ENCODE measurements at regions not wholly inside any gene's neighbourhood (a gene's known extent, or its start where the extent isn't known, plus 50 kb on each side); places are given as distances from the start of the nearest gene placed in this dataset.
A peak's percentile ranks its signal among the peaks of the same experiment; 100 is the strongest.

GRCh38 chr6:94443701-94444100 lies 1024.3 kb upstream of the EPHA7 start:
- intact Hi-C loops (cut with DNase I) = no loop called here
- no peak for DNase-seq (ENCODE audit: low spot score)

- intact Hi-C loops (cut with DNase I) = no loop called here
- DNase-seq (ENCODE audit: low spot score) = no peak
Measured at GRCh38 chr6:94424692-94425091, 1005.3 kb upstream of the EPHA7 start.

- DNase-seq (ENCODE audit: low spot score) = no peak
Measured at GRCh38 chr6:94417363-94417762, 998.0 kb upstream of the EPHA7 start.

GRCh38 chr6:94414041-94414440 lies 994.7 kb upstream of the EPHA7 start:
- intact Hi-C loops (cut with DNase I) = no loop called here
- no peak for DNase-seq (ENCODE audit: low spot score)

More at GRCh38 chr6:94417363-94417762, 998.0 kb upstream of the EPHA7 start:
- intact Hi-C loops (cut with DNase I) = no loop called here

- no peak for DNase-seq (ENCODE audit: low spot score)
- intact Hi-C loops (cut with DNase I) = no loop called here
Measured at GRCh38 chr6:94401311-94401710, 982.0 kb upstream of the EPHA7 start.

- DNase-seq (ENCODE audit: low spot score) = no peak
- intact Hi-C loops (cut with DNase I) = no loop called here
Measured at GRCh38 chr6:94394822-94395221, 975.5 kb upstream of the EPHA7 start.

GRCh38 chr6:94389218-94389617 lies 969.9 kb upstream of the EPHA7 start:
- no peak for DNase-seq (ENCODE audit: low spot score)
- intact Hi-C loops (cut with DNase I) = no loop called here

GRCh38 chr6:94377835-94378234 lies 958.5 kb upstream of the EPHA7 start:
- DNase-seq (ENCODE audit: low spot score) = no peak
- intact Hi-C loops (cut with DNase I) = no loop called here

GRCh38 chr6:94376876-94377275 lies 957.5 kb upstream of the EPHA7 start:
- DNase-seq (ENCODE audit: low spot score) = no peak
- intact Hi-C loops (cut with DNase I) = no loop called here

GRCh38 chr6:94372229-94372628 lies 952.9 kb upstream of the EPHA7 start:
- intact Hi-C loops (cut with DNase I) = no loop called here

GRCh38 chr6:94367316-94367715 lies 948.0 kb upstream of the EPHA7 start:
- no peak for DNase-seq (ENCODE audit: low spot score)
- intact Hi-C loops (cut with DNase I) = no loop called here

More at GRCh38 chr6:94372229-94372628, 952.9 kb upstream of the EPHA7 start:
- no peak for DNase-seq (ENCODE audit: low spot score)

- intact Hi-C loops (cut with DNase I) = no loop called here
- DNase-seq (ENCODE audit: low spot score) = no peak
Measured at GRCh38 chr6:94362061-94362864, 942.9 kb upstream of the EPHA7 start.

- intact Hi-C loops (cut with DNase I) = no loop called here
Measured at GRCh38 chr6:94361304-94362060, 942.1 kb upstream of the EPHA7 start.

GRCh38 chr6:94357381-94357980 lies 938.1 kb upstream of the EPHA7 start:
- intact Hi-C loops (cut with DNase I) = no loop called here
- DNase-seq (ENCODE audit: low spot score) = no peak

More at GRCh38 chr6:94361304-94362060, 942.1 kb upstream of the EPHA7 start:
- DNase-seq (ENCODE audit: low spot score) = no peak

GRCh38 chr6:94350833-94351232 lies 931.5 kb upstream of the EPHA7 start:
- intact Hi-C loops (cut with DNase I) = no loop called here
- no peak for DNase-seq (ENCODE audit: low spot score)

GRCh38 chr6:94349227-94349626 lies 929.9 kb upstream of the EPHA7 start:
- intact Hi-C loops (cut with DNase I) = no loop called here
- DNase-seq (ENCODE audit: low spot score) = no peak

GRCh38 chr6:94344866-94345265 lies 925.5 kb upstream of the EPHA7 start:
- intact Hi-C loops (cut with DNase I) = no loop called here
- DNase-seq (ENCODE audit: low spot score) = no peak

GRCh38 chr6:94341173-94341572 lies 921.8 kb upstream of the EPHA7 start:
- no peak for DNase-seq (ENCODE audit: low spot score)
- intact Hi-C loops (cut with DNase I) = no loop called here

GRCh38 chr6:94323853-94324252 lies 904.5 kb upstream of the EPHA7 start:
- DNase-seq (ENCODE audit: low spot score) = no peak
- intact Hi-C loops (cut with DNase I) = no loop called here

- intact Hi-C loops (cut with DNase I) = no loop called here
- DNase-seq (ENCODE audit: low spot score) = peak; percentile 78
Measured at GRCh38 chr6:94300424-94301144, 881.2 kb upstream of the EPHA7 start.
